ENCODE measurements at regions not wholly inside any gene's neighbourhood (a gene's known extent, or its start where the extent isn't known, plus 50 kb on each side); places are given as distances from the start of the nearest gene placed in this dataset.

DNA sequence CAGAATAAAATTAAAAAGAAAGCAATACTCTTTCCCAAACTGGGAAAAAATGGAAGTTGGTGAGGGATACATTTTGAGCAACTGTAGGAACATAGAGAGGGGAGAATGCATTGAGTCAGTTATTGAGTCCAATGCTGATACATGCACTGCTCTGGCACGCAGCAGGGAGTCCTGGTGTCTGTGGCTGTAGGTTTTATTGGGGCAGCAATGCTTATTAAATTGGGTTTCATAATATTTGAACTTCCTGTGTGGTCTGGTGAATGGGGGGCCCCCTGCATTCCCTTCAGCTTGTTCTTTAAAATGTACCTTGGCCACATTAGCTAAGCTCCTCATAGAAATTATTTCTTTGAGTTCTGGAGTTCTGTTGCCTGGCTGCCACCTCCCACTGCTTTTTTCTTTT lies 125.2 kb upstream of the ELAC2 start:
- DNase-seq (ENCODE audit: low spot score), result no peak
- no peak for TF ChIP-seq CTCF (IDR thresholded peaks at IDR 0.05)
- no peak for ATAC-seq (ENCODE audit: low FRiP score)

DNA sequence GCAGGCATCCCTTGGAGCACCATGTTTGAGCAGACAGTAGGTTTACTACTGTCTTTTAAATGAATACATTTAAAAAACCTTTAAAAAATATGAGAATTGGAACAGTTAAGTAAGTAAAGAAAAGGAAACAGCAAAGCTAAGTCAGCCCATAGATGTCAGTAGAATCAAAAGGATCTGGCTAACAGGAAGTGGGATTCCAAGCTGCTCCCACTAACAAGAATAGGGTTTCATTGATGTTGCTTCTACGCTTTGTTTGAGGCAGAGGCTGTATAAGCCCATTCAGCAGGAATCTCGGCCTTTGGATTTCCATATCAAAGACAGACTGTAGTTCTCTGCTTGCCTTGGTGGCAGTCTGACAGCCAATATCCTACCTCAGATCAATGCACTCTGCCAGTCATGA lies 122.9 kb upstream of the ELAC2 start:
- TF ChIP-seq CTCF (IDR thresholded peaks at IDR 0.05), result no peak
- no peak for DNase-seq (ENCODE audit: low spot score)
- no peak for ATAC-seq (ENCODE audit: low FRiP score)

DNA sequence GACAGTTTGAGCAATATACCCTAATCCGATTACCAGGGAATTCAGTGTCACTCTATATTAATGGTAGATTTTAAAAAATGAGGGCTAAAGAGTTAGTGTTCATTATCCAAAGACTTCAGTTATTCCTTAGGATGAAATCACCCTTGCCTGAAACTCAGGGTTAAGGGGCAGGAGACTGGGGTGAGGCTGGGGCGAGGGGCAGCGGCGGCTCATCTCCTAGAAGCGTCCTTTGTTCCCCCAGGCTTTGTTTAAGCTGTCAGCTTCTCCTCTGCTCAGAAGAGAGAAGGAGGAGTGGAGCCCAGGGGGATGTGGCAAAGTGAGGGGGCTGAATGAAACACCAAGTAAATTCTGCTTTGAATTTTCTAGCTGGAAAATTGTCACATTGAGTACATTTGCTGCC lies 117.7 kb upstream of the ELAC2 start:
- no peak for DNase-seq (ENCODE audit: low spot score)
- no peak for TF ChIP-seq CTCF (IDR thresholded peaks at IDR 0.05)
- ATAC-seq (ENCODE audit: low FRiP score), result no peak

DNA sequence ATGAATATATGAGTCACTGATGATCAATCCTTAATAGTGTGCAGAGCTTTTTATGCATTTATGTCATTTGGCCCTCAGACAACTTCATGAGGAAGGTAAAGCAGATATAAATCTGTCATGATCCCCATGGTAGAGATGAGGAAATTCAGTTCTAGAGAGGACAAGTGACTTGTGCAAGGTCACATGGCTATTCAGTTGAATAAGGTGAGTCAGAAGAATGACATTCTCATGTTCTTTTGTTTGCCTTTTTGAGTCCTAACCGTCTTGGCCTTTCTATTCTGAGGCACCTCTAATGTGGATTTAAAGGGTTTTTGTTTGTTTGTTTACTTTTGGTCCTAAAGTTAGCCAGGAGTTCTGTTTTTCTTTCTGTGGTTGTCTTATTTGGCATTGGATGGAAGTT lies 116.2 kb upstream of the ELAC2 start:
- ATAC-seq (ENCODE audit: low FRiP score), result no peak
- DNase-seq (ENCODE audit: low spot score), result no peak
- no peak for TF ChIP-seq CTCF (IDR thresholded peaks at IDR 0.05)

GRCh38 chr17:13131225-13131624 lies 113.4 kb upstream of the ELAC2 start:
- TF ChIP-seq CTCF (IDR thresholded peaks at IDR 0.05), result no peak
- no peak for DNase-seq (ENCODE audit: low spot score)
- ATAC-seq (ENCODE audit: low FRiP score), result no peak

- TF ChIP-seq CTCF (IDR thresholded peaks at IDR 0.05), result no peak
- DNase-seq (ENCODE audit: low spot score) (no peak), ATAC-seq (ENCODE audit: low FRiP score) (no peak)
Measured at GRCh38 chr17:13129356-13129755, 111.5 kb upstream of the ELAC2 start.

- TF ChIP-seq CTCF (IDR thresholded peaks at IDR 0.05), result no peak
- ATAC-seq (ENCODE audit: low FRiP score) (no peak), DNase-seq (ENCODE audit: low spot score) (no peak)
Measured at GRCh38 chr17:13128676-13129075, 110.8 kb upstream of the ELAC2 start.

Measured in omental fat pad (tissue), 3 donors.